ENCODE measurements at regions not wholly inside any gene's neighbourhood (a gene's known extent, or its start where the extent isn't known, plus 50 kb on each side); places are given as distances from the start of the nearest gene placed in this dataset.

- intact Hi-C loops (cut with micrococcal nuclease; ENCODE audit: unreplicated experiment) (no loop called here), in situ Hi-C loops (cut with HindIII; ENCODE audit: extremely low pct_ligation_motif_present, low pct_unique_long_range_greater_than_20kb) (no loop called here)
- BruUV-seq (replicated peaks), result no TSS peak
- Histone ChIP-seq H3K27me3 (ENCODE audit: control insufficient read depth in 1 of 2, insufficient read depth in 2 of 2, low read length in 2 of 2) (no peaks in the 10 kb centered on the region), H3K4me3 (replicated peaks in 1 of 3; ENCODE audit: insufficient read depth in 1 of 3, low read depth in 2 of 3, low read length in 3 of 3) (no peak overlapping the region), H2AFZ (ENCODE audit: low read length) (no peak overlapping the region), H3K4me1 (ENCODE audit: insufficient read depth, low read length) (no peaks in the 10 kb centered on the region), H3K79me2 (ENCODE audit: insufficient read depth, low read length) (no peaks in the 10 kb centered on the region), H3K27ac (ENCODE audit: extremely low read length, insufficient read depth, low read length) (no peak overlapping the region), H3K4me2 (ENCODE audit: low read depth, low read length) (no peak overlapping the region), H3K36me3 (replicated peaks in 1 of 2; ENCODE audit: control insufficient read depth in 1 of 2, insufficient read depth in 2 of 2, low read length in 2 of 2) (no peaks in the 10 kb centered on the region), H3K9ac (ENCODE audit: insufficient read depth, low read depth, low read length) (no peak overlapping the region), H3K9me3 (ENCODE audit: low read length) (no peaks in the 10 kb centered on the region), H4K20me1 (ENCODE audit: insufficient read depth, low read length) (no peaks in the 10 kb centered on the region)
- CTCF ChIA-PET (ENCODE audit: low intra/inter-chr PET ratio, low total read pairs), result no interaction called here
- no peak for FAIRE-seq
- no peak for DNase-seq (ENCODE audit: low spot score)
- ATAC-seq, result no peak
- POLR2A ChIA-PET, result no interaction called here
- TF ChIP-seq ZBTB4 (CRISPR knock-in tag; IDR thresholded peaks at IDR 0.05; ENCODE audit: borderline replicate concordance) (no peak), ZNF570 (CRISPR knock-in tag; IDR thresholded peaks at IDR 0.05; ENCODE audit: borderline replicate concordance) (no peak), TERF1 (CRISPR knock-in tag; IDR thresholded peaks at IDR 0.05) (no peak), SIX1 (CRISPR knock-in tag; IDR thresholded peaks at IDR 0.05; ENCODE audit: borderline replicate concordance) (no peak), ZNF234 (CRISPR knock-in tag; conservative IDR thresholded peaks at IDR 0.05) (no peak), TCF7L2 (IDR thresholded peaks at IDR 0.05; ENCODE audit: low read depth, low read length) (no peak), KLF12 (CRISPR knock-in tag; IDR thresholded peaks at IDR 0.05; ENCODE audit: borderline replicate concordance) (no peak), FIP1L1 (IDR thresholded peaks at IDR 0.05; ENCODE audit: borderline replicate concordance, insufficient read depth, low read depth, low read length) (no peak), MNT (IDR thresholded peaks at IDR 0.05) (no peak), ZNF569 (CRISPR knock-in tag; IDR thresholded peaks at IDR 0.05; ENCODE audit: borderline replicate concordance) (no peak), ZKSCAN5 (CRISPR knock-in tag; IDR thresholded peaks at IDR 0.05) (no peak), NFIB (CRISPR knock-in tag; IDR thresholded peaks at IDR 0.05; ENCODE audit: borderline replicate concordance) (no peak), FOSL1 (CRISPR knock-in tag; IDR thresholded peaks at IDR 0.05; ENCODE audit: borderline replicate concordance) (no peak), CENPBD1 (CRISPR knock-in tag; IDR thresholded peaks at IDR 0.05; ENCODE audit: borderline replicate concordance, low read depth) (no peak), ZBTB10 (CRISPR knock-in tag; IDR thresholded peaks at IDR 0.05; ENCODE audit: borderline replicate concordance) (no peak)
Observed at GRCh38 chr10:50961297-50961696, 75.9 kb upstream of the A1CF start.
